SK-N-SH treated with all-trans-retinoic acid at 6 μM for 48 hours (cell line): ENCODE measurements at regions not wholly inside any gene's neighbourhood (a gene's known extent, or its start where the extent isn't known, plus 50 kb on each side); places are given as distances from the start of the nearest gene placed in this dataset.

Experiments used
- ARNTL ChIP-seq: fragments of 450-650 bp; formaldehyde crosslinking; IDR thresholded peaks from 2 replicates; pipeline ENCODE4 v1.5.0; 2020; ENCODE audit warnings: low read depth, mild to moderate bottlenecking, moderate library complexity, borderline replicate concordance
- CREB5 ChIP-seq: fragments of 250-450 bp; sonication (Bioruptor Pico); IDR thresholded peaks from 2 replicates; pipeline ENCODE4 v1.5.1; 2020; ENCODE audit warnings: low read depth, mild to moderate bottlenecking, moderate library complexity
- ESRRG ChIP-seq: fragments of 250-450 bp; sonication (Bioruptor Pico); IDR thresholded peaks from 2 replicates; pipeline ENCODE4 v1.6.1; 2021; ENCODE audit warnings: mild to moderate bottlenecking
- TCF4 ChIP-seq: fragments of 250-450 bp; sonication (Bioruptor Pico); IDR thresholded peaks from 2 replicates; pipeline ENCODE4 v1.8.0; 2021; ENCODE audit warnings: mild to moderate bottlenecking, moderate library complexity, borderline replicate concordance
- ZFP30 ChIP-seq: fragments of 450-650 bp; formaldehyde crosslinking; IDR thresholded peaks from 2 replicates; pipeline ENCODE4 v1.5.0; 2022; ENCODE audit warnings: mild to moderate bottlenecking, moderate library complexity
- ZNF565 ChIP-seq: fragments of 450-650 bp; formaldehyde crosslinking; conservative IDR thresholded peaks from 2 replicates; pipeline ENCODE4 v1.5.0; 2020; ENCODE audit warnings: low read depth, mild to moderate bottlenecking, moderate library complexity
- ZNF8 ChIP-seq: fragments of 450-650 bp; formaldehyde crosslinking; IDR thresholded peaks from 2 replicates; pipeline ENCODE4 v1.5.0; 2020; ENCODE audit warnings: mild to moderate bottlenecking, moderate library complexity
- TF ChIP-seq, protein P1 (sequence below): fragments of 250-450 bp; sonication (Bioruptor Pico); IDR thresholded peaks from 2 replicates; pipeline ENCODE4 v1.8.0; 2020; ENCODE audit warnings: mild to moderate bottlenecking, moderate library complexity, borderline replicate concordance

DNA sequence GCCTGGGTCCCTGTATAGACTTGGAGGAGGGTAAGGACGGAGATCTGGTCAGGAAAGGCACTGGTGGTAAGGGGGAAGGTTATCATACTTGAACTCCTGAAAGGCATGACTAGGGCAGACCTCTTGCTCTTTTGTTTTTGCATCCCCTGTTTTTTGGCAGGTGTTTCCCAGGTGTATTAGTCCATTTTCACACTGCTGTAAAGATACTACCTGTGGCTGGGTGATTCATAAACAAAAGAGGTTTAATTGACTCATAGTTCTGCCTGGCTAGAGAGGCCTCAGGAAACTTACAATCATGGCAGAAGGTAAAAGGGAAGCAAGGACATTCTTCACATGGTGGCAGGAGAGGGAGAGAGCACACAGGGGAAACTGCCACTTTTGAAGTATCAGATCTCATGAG is 57.2 kb upstream of the APOBEC4 start:
- TF ChIP-seq ARNTL (CRISPR knock-in tag) (no peak), TCF4 (no peak), ZNF565 (CRISPR knock-in tag) (no peak), ESRRG (CRISPR knock-in tag) (no peak), CREB5 (CRISPR knock-in tag) (no peak), ZFP30 (no peak), ZNF8 (CRISPR knock-in tag) (no peak)
- TF ChIP-seq, protein P1, sequence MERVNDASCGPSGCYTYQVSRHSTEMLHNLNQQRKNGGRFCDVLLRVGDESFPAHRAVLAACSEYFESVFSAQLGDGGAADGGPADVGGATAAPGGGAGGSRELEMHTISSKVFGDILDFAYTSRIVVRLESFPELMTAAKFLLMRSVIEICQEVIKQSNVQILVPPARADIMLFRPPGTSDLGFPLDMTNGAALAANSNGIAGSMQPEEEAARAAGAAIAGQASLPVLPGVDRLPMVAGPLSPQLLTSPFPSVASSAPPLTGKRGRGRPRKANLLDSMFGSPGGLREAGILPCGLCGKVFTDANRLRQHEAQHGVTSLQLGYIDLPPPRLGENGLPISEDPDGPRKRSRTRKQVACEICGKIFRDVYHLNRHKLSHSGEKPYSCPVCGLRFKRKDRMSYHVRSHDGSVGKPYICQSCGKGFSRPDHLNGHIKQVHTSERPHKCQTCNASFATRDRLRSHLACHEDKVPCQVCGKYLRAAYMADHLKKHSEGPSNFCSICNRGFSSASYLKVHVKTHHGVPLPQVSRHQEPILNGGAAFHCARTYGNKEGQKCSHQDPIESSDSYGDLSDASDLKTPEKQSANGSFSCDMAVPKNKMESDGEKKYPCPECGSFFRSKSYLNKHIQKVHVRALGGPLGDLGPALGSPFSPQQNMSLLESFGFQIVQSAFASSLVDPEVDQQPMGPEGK (CRISPR knock-in tag): no peak
